GM03348 (cell line): ENCODE measurements at regions not wholly inside any gene's neighbourhood (a gene's known extent, or its start where the extent isn't known, plus 50 kb on each side); places are given as distances from the start of the nearest gene placed in this dataset.

Experiments
- DNase-seq: peaks from one replicate; pipeline ENCODE4 v3.0.0; 2012; ENCODE audit warnings: low spot score

GRCh38 chr13:81791641-81792040 lies 1450.7 kb upstream of the SPRY2 start:
- DNase-seq: no peak

DNA sequence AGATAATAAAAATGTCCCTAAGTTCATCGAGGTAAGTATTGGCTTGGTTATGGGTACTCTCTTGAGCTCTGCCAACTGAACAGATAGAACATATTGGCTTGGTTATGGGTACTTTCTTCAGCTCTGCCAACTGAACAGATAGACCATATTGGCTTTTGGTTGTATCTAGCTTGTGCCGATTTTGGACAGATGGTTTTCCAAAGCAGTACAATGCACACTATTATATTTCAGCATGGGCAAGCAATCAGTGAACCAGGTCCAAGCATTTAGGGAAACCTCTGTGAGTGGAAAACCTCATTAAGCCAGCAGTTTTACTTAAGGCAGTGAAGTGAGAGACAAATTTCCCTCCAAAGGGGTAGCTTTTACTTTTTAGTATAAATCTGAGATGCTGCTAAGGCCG lies 1440.5 kb upstream of the SPRY2 start:
- no peak for DNase-seq

- DNase-seq: no peak
Measured at GRCh38 chr13:81779876-81780275, 1439.0 kb upstream of the SPRY2 start.

GRCh38 chr13:81778350-81778749 lies 1437.4 kb upstream of the SPRY2 start:
- no peak for DNase-seq

DNA sequence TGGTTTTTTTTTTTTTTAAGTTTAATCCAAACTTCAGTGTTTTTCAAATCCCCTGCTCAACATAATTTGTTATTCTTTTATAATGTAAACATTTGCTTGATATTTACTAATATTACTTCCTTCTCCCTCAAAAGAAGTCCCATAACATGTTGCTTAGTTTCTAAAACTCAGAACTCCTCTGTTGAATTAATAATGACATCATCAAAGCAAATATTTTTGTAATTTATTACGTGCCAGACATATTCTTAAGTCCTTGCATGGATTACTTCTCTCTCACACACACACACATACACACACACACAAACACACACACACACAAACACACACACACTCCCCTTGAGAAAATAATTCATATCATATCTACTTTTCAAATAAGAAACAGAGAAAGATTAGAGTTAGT lies 1432.3 kb upstream of the SPRY2 start:
- no peak for DNase-seq

DNA sequence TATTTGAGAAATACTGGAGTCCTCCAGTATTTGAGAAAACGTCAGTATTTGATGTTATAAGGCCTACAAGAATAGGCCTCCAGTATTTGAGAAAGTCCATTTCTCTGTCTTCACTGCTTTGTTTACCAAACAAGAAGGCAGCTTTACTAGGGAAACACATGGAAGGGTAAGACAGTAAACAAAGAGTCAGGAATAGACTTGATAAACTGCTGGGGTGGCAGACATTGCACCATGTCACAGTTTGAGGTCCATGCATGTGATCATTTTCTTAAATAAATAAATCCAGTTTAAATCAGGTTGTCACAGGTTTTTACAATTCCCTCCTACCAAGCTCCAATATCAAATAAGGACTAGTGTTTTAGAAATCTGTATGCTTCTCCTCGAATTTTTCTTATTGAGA lies 1431.0 kb upstream of the SPRY2 start:
- no peak for DNase-seq

- no peak for DNase-seq
Measured at GRCh38 chr13:81770868-81771505, 1430.1 kb upstream of the SPRY2 start.

DNA sequence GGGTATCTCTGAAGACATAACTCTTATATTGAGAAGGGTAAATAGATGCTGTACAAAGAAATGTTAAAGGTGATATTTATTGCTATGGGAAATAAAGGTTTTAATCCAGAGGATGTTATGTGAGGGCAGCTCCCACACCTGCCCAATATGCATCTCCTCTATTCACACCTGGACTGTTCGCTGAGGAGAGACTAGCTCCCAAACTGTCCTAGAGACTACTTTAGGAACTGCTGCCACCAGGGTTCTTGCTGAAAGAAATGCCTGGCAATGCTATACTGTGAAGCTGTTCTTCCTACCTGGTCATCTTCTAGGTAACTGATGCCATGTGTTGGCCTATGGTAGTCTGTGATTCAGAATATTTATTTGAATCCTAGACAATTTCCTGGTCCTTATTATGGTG lies 1421.5 kb upstream of the SPRY2 start:
- DNase-seq: no peak

GRCh38 chr13:81760316-81760715 lies 1419.4 kb upstream of the SPRY2 start:
- DNase-seq: no peak

- no peak for DNase-seq
Measured at GRCh38 chr13:81757348-81757970, 1416.5 kb upstream of the SPRY2 start.

DNA sequence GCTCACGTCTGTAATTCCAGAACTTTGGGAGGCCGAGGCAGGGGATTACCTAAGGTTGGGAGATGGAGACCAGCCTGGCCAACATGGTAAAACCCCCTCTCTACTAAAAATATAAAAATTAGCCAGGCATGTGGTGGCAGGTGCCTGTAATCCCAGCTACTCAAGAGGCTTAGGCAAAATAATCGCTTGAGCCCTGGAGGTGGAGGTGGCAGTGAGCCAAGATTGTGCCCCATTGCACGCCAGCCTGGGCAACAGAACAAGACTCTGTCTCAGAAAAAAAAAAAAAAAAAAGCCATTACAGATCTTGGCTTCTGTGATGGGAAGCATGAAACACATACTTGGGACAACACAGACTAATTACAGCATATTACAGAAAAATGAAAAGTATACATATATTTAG lies 1404.5 kb upstream of the SPRY2 start:
- DNase-seq: no peak

DNA sequence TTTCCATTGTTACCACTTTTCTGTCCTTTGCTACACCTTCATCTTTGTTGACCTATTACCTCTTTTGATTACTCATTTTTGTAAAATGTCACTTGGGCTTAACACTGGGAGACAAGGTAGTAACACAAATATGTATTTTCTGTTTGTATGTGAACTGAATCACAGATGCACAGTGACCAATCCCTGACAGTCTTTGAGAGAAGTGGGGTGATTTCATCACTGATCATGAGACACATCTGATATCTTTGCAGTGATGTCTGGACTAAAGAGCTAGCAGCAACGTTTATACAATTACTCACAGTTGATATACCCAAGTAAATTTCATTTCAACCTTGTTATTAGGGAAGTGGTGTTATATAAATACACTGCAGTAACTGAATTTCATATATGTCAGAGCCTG lies 1397.4 kb upstream of the SPRY2 start:
- no peak for DNase-seq

DNA sequence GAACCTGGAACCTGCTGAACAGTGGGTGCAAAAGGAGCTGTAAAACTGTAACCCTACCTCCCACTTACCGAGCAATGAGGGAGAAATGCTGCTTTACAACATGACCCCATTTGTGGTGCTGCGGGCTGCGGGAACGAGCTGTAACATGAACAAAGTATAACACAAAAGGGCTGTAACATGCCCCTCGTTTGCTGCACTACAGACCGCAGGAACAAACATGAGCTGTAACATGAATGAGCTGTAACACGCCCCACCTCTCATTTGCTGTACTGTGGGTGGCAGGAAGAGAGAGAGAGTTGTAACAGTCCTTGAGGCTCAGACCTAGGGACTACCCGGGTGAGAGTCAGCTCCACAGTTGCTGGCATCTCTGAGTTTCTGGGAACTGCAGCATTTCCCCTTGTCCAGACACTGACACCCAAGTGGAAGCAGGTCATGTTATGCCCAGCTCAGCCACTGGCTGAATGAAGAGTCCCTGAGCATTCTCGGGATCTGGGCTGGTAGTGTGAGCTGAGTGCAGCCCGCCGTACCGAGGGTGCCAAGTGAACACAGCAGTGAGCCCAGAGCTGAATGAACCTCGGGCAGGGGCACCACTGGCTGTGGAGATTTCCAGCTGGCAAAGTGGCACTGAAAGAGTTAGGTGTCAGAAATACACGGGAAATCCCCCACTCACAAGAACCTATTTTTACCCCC lies 1385.3 kb upstream of the SPRY2 start:
- DNase-seq: no peak

DNA sequence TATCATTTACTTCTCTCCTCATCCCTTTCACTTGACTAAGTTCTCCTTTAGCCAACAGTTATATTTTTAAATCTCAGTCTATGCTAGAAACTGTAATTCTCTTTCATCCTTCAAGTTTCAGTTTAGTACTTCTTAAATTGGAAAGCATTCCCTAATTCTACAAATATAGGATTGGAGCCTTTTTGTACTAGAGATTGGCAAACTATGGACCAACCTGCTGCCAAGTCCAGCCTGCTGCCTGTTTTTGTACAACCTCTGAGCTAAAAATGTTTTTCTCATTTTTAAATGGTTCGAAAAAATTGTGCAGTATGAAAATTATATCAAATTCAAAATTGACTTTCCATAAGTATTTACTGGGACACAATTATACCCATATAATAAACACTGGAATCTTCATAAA lies 1381.5 kb upstream of the SPRY2 start:
- no peak for DNase-seq

DNA sequence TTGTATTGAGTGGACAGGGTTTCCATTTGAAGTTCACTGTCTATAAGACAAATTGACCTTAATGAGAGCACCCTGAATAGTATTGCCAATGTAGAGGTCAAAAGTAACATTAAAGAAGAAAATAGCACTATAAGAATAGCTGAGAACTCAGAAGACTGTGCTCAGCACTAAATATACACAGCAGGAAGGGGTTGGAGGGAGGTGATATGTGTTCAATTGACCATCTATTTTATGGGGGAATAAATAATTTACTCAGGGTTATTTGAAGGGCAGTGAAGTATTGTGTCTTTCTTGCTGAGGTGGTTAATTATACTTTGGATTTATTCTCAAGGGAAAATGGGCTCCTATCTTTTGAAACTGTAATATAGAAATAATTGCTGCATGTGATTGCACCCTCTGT lies 1380.5 kb upstream of the SPRY2 start:
- no peak for DNase-seq

- no peak for DNase-seq
Measured at GRCh38 chr13:81714513-81714912, 1373.6 kb upstream of the SPRY2 start.

DNA sequence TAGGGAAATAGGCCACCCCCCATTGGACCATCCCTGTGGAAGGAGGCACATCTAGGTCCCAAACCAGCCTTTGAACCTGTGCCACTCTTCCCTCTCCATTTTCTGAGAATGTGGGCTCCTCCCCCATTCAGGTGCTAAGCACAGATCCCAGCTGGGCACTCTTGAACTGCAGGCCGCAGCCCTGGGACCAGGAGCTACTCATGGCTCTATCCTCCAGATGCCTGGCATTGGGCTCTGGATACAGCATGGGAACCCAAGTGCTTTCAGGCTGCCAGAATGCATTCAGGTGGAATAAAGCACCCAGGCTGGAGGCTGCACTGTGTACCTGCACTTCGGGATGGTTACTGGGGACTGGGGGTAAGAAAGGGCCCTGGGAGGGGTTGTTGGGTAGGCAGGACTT lies 1372.3 kb upstream of the SPRY2 start:
- no peak for DNase-seq

DNA sequence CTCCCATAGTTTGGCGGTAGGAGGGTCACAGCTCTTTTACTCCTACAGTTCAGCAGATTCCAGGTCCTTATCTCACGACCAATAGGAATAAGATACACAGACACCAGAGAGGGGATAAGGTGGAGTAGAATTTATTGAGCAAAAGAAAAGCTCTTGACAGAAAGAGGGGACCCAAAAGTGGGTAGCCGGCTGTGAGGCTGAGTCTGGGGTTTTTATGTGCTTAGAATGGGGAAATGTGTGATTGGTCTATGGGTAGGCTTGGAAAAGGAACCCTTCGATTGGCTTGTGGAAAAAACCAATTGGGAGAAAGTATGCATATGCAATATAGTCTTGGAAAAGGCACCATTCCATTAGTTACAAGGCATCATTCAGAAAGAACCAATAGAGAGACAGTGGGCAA lies 1356.9 kb upstream of the SPRY2 start:
- no peak for DNase-seq

- no peak for DNase-seq
Measured at GRCh38 chr13:81686877-81687276, 1346.0 kb upstream of the SPRY2 start.

DNA sequence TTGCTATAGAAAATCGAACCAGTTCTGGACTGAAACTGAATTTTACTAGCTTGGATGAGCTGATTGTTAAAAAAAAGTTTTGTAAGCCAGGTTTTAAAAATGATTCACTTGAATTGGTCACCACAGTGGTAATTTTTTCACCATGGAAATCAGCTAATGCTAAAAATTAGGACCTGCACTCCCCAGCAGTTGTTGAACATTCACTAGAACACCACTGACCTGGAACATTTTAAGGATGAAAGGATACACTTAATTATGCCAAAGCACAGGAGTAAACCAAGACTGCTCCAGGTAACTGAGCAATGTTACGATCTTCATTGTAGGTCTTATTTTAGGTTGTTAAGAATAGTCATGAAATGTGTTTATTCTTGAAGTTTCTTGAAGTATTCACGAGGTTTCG lies 1342.6 kb upstream of the SPRY2 start:
- no peak for DNase-seq

DNA sequence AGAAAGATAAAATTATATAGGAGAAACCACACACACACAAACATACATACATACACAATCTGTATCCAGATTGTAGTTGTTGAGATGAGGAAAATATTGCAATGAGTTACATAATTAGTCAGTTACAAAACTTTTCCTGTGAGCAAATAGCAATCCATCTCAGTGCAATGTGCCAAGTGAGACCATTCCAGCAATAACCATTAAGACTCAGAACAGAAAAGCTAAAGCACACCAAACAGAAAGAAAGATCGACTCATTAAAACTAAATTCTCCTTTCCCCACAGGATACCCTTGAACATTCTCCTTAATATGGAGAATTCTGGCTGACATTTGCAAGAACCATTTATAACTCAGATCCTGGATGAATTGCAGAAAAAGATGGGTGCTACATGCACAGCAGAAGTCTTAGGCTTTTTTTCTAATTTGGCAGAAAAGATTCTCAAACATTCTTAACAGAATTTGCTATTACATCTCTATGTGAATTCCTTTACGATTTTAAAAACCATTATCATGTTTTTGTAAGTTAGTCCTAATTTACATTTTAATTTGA lies 1341.2 kb upstream of the SPRY2 start:
- no peak for DNase-seq

GRCh38 chr13:81677857-81678256 lies 1336.9 kb upstream of the SPRY2 start:
- DNase-seq: no peak

DNA sequence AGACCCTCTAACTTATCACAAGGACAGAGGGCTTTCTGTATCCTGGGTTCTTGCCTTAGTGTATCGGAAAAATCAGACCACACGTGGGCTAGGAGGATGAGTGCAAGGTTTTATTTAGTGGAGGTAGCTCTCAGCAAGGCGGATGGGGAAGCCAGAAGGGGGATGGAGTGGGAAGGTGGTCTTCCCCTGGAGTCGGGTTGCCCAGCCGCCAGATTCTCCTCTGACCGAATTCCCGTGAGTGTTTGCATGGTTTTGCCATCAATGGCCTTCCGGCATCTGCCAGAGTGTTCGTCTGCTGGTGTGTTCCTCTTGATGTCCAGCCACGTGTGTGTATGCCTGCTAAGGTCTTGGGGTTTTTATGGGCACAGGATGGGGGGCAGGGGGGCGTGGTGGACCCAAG lies 1335.1 kb upstream of the SPRY2 start:
- DNase-seq: no peak
